Memory B cell (primary cell): ENCODE measurements at regions not wholly inside any gene's neighbourhood (a gene's known extent, or its start where the extent isn't known, plus 50 kb on each side); places are given as distances from the start of the nearest gene placed in this dataset.

Source experiments
- ATAC-seq: fragments of 150-1000 bp; cut with Tn5 transposase; 2 replicates; pipeline ENCODE4 v1.10.0; 2021; ENCODE audit warnings: low read depth, mild to moderate bottlenecking, moderate library complexity
- DNase-seq, 2 donors: peaks; one replicate each; pipeline ENCODE4 v3.0.0; 2022; ENCODE audit warnings: low spot score in 2 of 2
- H3K27ac Mint-ChIP-seq: one replicate; pipeline ENCODE4 v1.8.0; 2022; ENCODE audit warnings: mild to moderate bottlenecking, moderate library complexity, mixed read lengths
- H3K27me3 Mint-ChIP-seq: one replicate; pipeline ENCODE4 v1.8.0; 2022; ENCODE audit warnings: mixed read lengths
- H3K36me3 Mint-ChIP-seq: one replicate; pipeline ENCODE4 v1.8.0; 2022; ENCODE audit warnings: mild to moderate bottlenecking, mixed read lengths
- H3K4me1 Mint-ChIP-seq: one replicate; pipeline ENCODE4 v1.8.0; 2022; ENCODE audit warnings: mixed read lengths
- H3K4me3 Mint-ChIP-seq: one replicate; pipeline ENCODE4 v1.8.0; 2022; ENCODE audit warnings: mild to moderate bottlenecking, moderate library complexity, mixed read lengths
- H3K9me3 Mint-ChIP-seq: one replicate; pipeline ENCODE4 v1.8.0; 2022; ENCODE audit warnings: mixed read lengths

GRCh38 chr13:89294115-89294867, 1623.1 kb downstream of the SLITRK5 start:
- Mint-ChIP-seq H3K4me3 (no peak overlapping the region), H3K36me3 (no peaks in the 10 kb centered on the region), H3K27me3 (no peaks in the 10 kb centered on the region), H3K9me3 (peaks cover 2% of the 10 kb centered on the region), H3K27ac (no peak overlapping the region), H3K4me1 (no peaks in the 10 kb centered on the region)
- DNase-seq (no peak), ATAC-seq (no peak)

GRCh38 chr13:89307278-89307677, 1636.1 kb downstream of the SLITRK5 start:
- DNase-seq (no peak), ATAC-seq (no peak)
- Mint-ChIP-seq H3K27ac (no peak overlapping the region), H3K9me3 (peaks cover 2% of the 10 kb centered on the region), H3K36me3 (no peaks in the 10 kb centered on the region), H3K4me1 (no peaks in the 10 kb centered on the region), H3K27me3 (no peaks in the 10 kb centered on the region), H3K4me3 (no peak overlapping the region)

GRCh38 chr13:89310943-89311672, 1639.9 kb downstream of the SLITRK5 start:
- Mint-ChIP-seq H3K9me3 (peaks cover 4% of the 10 kb centered on the region), H3K36me3 (no peaks in the 10 kb centered on the region), H3K27me3 (no peaks in the 10 kb centered on the region), H3K4me1 (no peaks in the 10 kb centered on the region), H3K27ac (no peak overlapping the region), H3K4me3 (no peak overlapping the region)
- ATAC-seq = no peak
- DNase-seq = no peak

GRCh38 chr13:89315287-89315686, 1644.1 kb downstream of the SLITRK5 start:
- H3K36me3 Mint-ChIP-seq = no peaks in the 10 kb centered on the region
- DNase-seq (no peak), ATAC-seq (no peak)
- no peak overlapping the region for H3K4me3 Mint-ChIP-seq
- no peaks in the 10 kb centered on the region for H3K27me3 Mint-ChIP-seq
- peaks cover 6% of the 10 kb centered on the region for H3K9me3 Mint-ChIP-seq
- no peak overlapping the region for H3K27ac Mint-ChIP-seq
- no peaks in the 10 kb centered on the region for H3K4me1 Mint-ChIP-seq

GRCh38 chr13:89322466-89322865, 1651.3 kb downstream of the SLITRK5 start:
- Mint-ChIP-seq H3K27me3 (no peaks in the 10 kb centered on the region), H3K36me3 (no peaks in the 10 kb centered on the region), H3K4me3 (no peak overlapping the region), H3K27ac (no peak overlapping the region), H3K4me1 (no peaks in the 10 kb centered on the region), H3K9me3 (no peaks in the 10 kb centered on the region)
- DNase-seq (no peak), ATAC-seq (no peak)

GRCh38 chr13:89324582-89324981, 1653.4 kb downstream of the SLITRK5 start:
- Mint-ChIP-seq H3K36me3 (no peaks in the 10 kb centered on the region), H3K4me3 (no peak overlapping the region), H3K9me3 (no peaks in the 10 kb centered on the region), H3K27me3 (no peaks in the 10 kb centered on the region), H3K4me1 (no peaks in the 10 kb centered on the region), H3K27ac (no peak overlapping the region)
- ATAC-seq (no peak), DNase-seq (no peak)

- ATAC-seq (no peak), DNase-seq (no peak)
- Mint-ChIP-seq H3K4me3 (no peak overlapping the region), H3K9me3 (no peaks in the 10 kb centered on the region), H3K36me3 (no peaks in the 10 kb centered on the region), H3K4me1 (no peaks in the 10 kb centered on the region), H3K27me3 (no peaks in the 10 kb centered on the region), H3K27ac (no peak overlapping the region)
Measured at GRCh38 chr13:89343165-89343564, 1672.0 kb downstream of the SLITRK5 start.

- no peak overlapping the region for H3K27ac Mint-ChIP-seq
Measured at GRCh38 chr13:89352384-89352783, 1681.2 kb downstream of the SLITRK5 start.

GRCh38 chr13:89361909-89362308, 1690.7 kb downstream of the SLITRK5 start:
- no peak for DNase-seq
- Mint-ChIP-seq H3K9me3 (peaks cover 4% of the 10 kb centered on the region), H3K4me3 (no peak overlapping the region), H3K4me1 (no peaks in the 10 kb centered on the region), H3K27me3 (no peaks in the 10 kb centered on the region), H3K27ac (no peak overlapping the region), H3K36me3 (no peaks in the 10 kb centered on the region)
- ATAC-seq = no peak

More at GRCh38 chr13:89352384-89352783, 1681.2 kb downstream of the SLITRK5 start:
- Mint-ChIP-seq H3K27me3 (no peaks in the 10 kb centered on the region), H3K4me3 (no peak overlapping the region), H3K4me1 (no peaks in the 10 kb centered on the region), H3K9me3 (peaks cover 10% of the 10 kb centered on the region), H3K36me3 (no peaks in the 10 kb centered on the region)
- ATAC-seq (no peak), DNase-seq (no peak)

GRCh38 chr13:89363144-89363543, 1692.0 kb downstream of the SLITRK5 start:
- DNase-seq (no peak), ATAC-seq (no peak)
- H3K36me3 Mint-ChIP-seq = no peaks in the 10 kb centered on the region
- no peak overlapping the region for H3K27ac Mint-ChIP-seq
- H3K4me3 Mint-ChIP-seq = no peak overlapping the region
- peaks cover 1% of the 10 kb centered on the region for H3K9me3 Mint-ChIP-seq
- H3K4me1 Mint-ChIP-seq = no peaks in the 10 kb centered on the region
- H3K27me3 Mint-ChIP-seq = no peaks in the 10 kb centered on the region

GRCh38 chr13:89372193-89372592, 1701.0 kb downstream of the SLITRK5 start:
- no peak overlapping the region for H3K27ac Mint-ChIP-seq
- H3K27me3 Mint-ChIP-seq = no peaks in the 10 kb centered on the region
- no peak overlapping the region for H3K4me3 Mint-ChIP-seq
- peaks cover 5% of the 10 kb centered on the region for H3K9me3 Mint-ChIP-seq
- no peaks in the 10 kb centered on the region for H3K36me3 Mint-ChIP-seq
- no peak for ATAC-seq
- no peak for DNase-seq
- H3K4me1 Mint-ChIP-seq = no peaks in the 10 kb centered on the region

- H3K36me3 Mint-ChIP-seq = no peaks in the 10 kb centered on the region
- H3K4me3 Mint-ChIP-seq = no peak overlapping the region
- H3K4me1 Mint-ChIP-seq = no peaks in the 10 kb centered on the region
- H3K27ac Mint-ChIP-seq = no peak overlapping the region
- peaks cover 6% of the 10 kb centered on the region for H3K9me3 Mint-ChIP-seq
- no peaks in the 10 kb centered on the region for H3K27me3 Mint-ChIP-seq
- no peak for ATAC-seq
- no peak for DNase-seq
Measured at GRCh38 chr13:89375839-89376238, 1704.7 kb downstream of the SLITRK5 start.

- Mint-ChIP-seq H3K36me3 (no peaks in the 10 kb centered on the region), H3K4me3 (no peak overlapping the region), H3K27ac (no peak overlapping the region), H3K27me3 (no peaks in the 10 kb centered on the region), H3K4me1 (no peaks in the 10 kb centered on the region), H3K9me3 (peaks cover 3% of the 10 kb centered on the region)
- DNase-seq (no peak), ATAC-seq (no peak)
Measured at GRCh38 chr13:89380101-89380500, 1708.9 kb downstream of the SLITRK5 start.

- no peaks in the 10 kb centered on the region for H3K27me3 Mint-ChIP-seq
- no peaks in the 10 kb centered on the region for H3K36me3 Mint-ChIP-seq
- no peak overlapping the region for H3K4me3 Mint-ChIP-seq
- H3K27ac Mint-ChIP-seq = no peak overlapping the region
- DNase-seq (no peak), ATAC-seq (no peak)
- H3K4me1 Mint-ChIP-seq = no peaks in the 10 kb centered on the region
- H3K9me3 Mint-ChIP-seq = peaks cover 6% of the 10 kb centered on the region
Measured at GRCh38 chr13:89382981-89383380, 1711.8 kb downstream of the SLITRK5 start.

- H3K27ac Mint-ChIP-seq = no peak overlapping the region
- H3K36me3 Mint-ChIP-seq = no peaks in the 10 kb centered on the region
- H3K9me3 Mint-ChIP-seq = peaks cover 6% of the 10 kb centered on the region
- no peak overlapping the region for H3K4me3 Mint-ChIP-seq
- ATAC-seq = no peak
- no peaks in the 10 kb centered on the region for H3K4me1 Mint-ChIP-seq
- no peak for DNase-seq
- H3K27me3 Mint-ChIP-seq = no peaks in the 10 kb centered on the region
Measured at GRCh38 chr13:89383891-89384290, 1712.7 kb downstream of the SLITRK5 start.
